SK-N-MC (cell line): ENCODE measurements at regions not wholly inside any gene's neighbourhood (a gene's known extent, or its start where the extent isn't known, plus 50 kb on each side); places are given as distances from the start of the nearest gene placed in this dataset.

Experiments
- EZH2 ChIP-seq: fragments of 200-600 bp; sonication (generic); IDR thresholded peaks from one replicate; pipeline ENCODE4 v1.6.1; 2017; ENCODE audit warnings: antibody characterized with exemption
- POLR2AphosphoS5 ChIP-seq: IDR thresholded peaks from 2 replicates; pipeline ENCODE4 v1.6.1; 2012; ENCODE audit warnings: mild to moderate bottlenecking, low read depth, low read length, borderline replicate concordance

DNA sequence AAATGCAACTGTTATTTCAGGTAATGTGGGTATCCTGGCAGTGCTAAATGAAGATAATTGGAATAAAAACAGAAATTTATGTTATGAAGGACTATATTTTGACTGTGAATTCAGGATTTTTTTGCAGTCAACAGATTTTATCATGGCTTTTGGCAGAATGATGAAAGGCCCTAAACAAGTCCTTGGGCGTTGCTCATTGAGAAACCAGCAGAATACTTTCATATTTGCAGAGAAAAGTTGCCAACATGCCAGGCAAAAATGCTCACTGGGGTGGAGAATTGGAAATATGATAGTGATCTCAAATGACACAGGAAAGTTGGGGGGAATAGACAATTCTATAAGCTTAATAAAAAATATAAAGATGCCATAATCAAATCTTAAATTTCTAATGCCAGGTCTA lies 121.1 kb downstream of the GPR85 start:
- TF ChIP-seq EZH2 (no peak), POLR2AphosphoS5 (no peak)
